GM23338 (cell line): ENCODE measurements at regions not wholly inside any gene's neighbourhood (a gene's known extent, or its start where the extent isn't known, plus 50 kb on each side); places are given as distances from the start of the nearest gene placed in this dataset.
A peak's percentile ranks its signal among the peaks of the same experiment; 100 is the strongest.

ENCODE experiments used
- ATAC-seq: fragments of 200-7000 bp; cut with Tn5 transposase; 3 replicates; pipeline ENCODE4 v1.9.1; 2020
- DNase-seq: peaks from one replicate; pipeline ENCODE4 v3.0.0-alpha.2; 2015; ENCODE audit warnings: low spot score
- H2AFZ ChIP-seq: fragments of 200-600 bp; sonication (generic); 2 replicates; pipeline ENCODE4 v1.8.0; 2016; ENCODE audit warnings: antibody characterized with exemption, mild to moderate bottlenecking, moderate library complexity
- H3F3A ChIP-seq: fragments of 200-600 bp; sonication (generic); replicated peaks from 2 replicates; pipeline ENCODE4 v1.8.0; 2017; ENCODE audit warnings: antibody characterized with exemption, mixed run types, low read depth
- H3K27ac ChIP-seq: fragments of 200-600 bp; sonication (generic); 2 replicates; pipeline ENCODE4 v1.6.1; 2016; ENCODE audit warnings: low read depth
- H3K27me3 ChIP-seq: fragments of 200-600 bp; sonication (generic); 2 replicates; pipeline ENCODE4 v1.8.0; 2016; ENCODE audit warnings: mild to moderate bottlenecking, mixed run types, moderate library complexity; ENCODE audit not compliant: insufficient read depth
- H3K36me3 ChIP-seq: fragments of 200-600 bp; sonication (generic); 2 replicates; pipeline ENCODE4 v1.8.0; 2016; ENCODE audit warnings: mild to moderate bottlenecking; ENCODE audit not compliant: insufficient read depth
- H3K4me1 ChIP-seq: fragments of 200-600 bp; sonication (generic); 2 replicates; pipeline ENCODE4 v1.8.0; 2016; ENCODE audit warnings: mild to moderate bottlenecking, moderate library complexity; ENCODE audit not compliant: insufficient read depth
- H3K4me2 ChIP-seq: fragments of 200-600 bp; sonication (generic); 2 replicates; pipeline ENCODE4 v1.7.1; 2017; ENCODE audit warnings: mixed run types
- H3K4me3 ChIP-seq: fragments of 200-600 bp; sonication (generic); 2 replicates; pipeline ENCODE4 v1.6.1; 2016; ENCODE audit warnings: mixed run types
- H3K79me2 ChIP-seq: fragments of 200-600 bp; sonication (generic); replicated peaks from 2 replicates; pipeline ENCODE4 v1.8.0; 2017; ENCODE audit warnings: mild to moderate bottlenecking; ENCODE audit not compliant: insufficient read depth
- H3K9me2 ChIP-seq: fragments of 200-600 bp; sonication (generic); 2 replicates; pipeline ENCODE4 v1.8.0; 2017; ENCODE audit not compliant: insufficient read depth
- H4K20me1 ChIP-seq: fragments of 200-600 bp; sonication (generic); replicated peaks from 2 replicates; pipeline ENCODE4 v1.8.0; 2017; ENCODE audit warnings: mild to moderate bottlenecking; ENCODE audit not compliant: insufficient read depth
- H3K27ac Mint-ChIP-seq: 2 replicates; pipeline ENCODE4 v1.8.0; 2020; ENCODE audit warnings: inconsistent platforms, mild to moderate bottlenecking, moderate library complexity, mixed read lengths
- H3K27me3 Mint-ChIP-seq: 3 replicates; pipeline ENCODE4 v1.8.0; 2022; ENCODE audit warnings: low read depth, mild to moderate bottlenecking, moderate library complexity, mixed read lengths, inconsistent platforms; ENCODE audit not compliant: insufficient read depth, poor library complexity
- H3K36me3 Mint-ChIP-seq: 3 replicates; pipeline ENCODE4 v1.8.0; 2021; ENCODE audit warnings: low read depth, mild to moderate bottlenecking, inconsistent platforms, moderate library complexity, mixed read lengths
- H3K4me1 Mint-ChIP-seq: 3 replicates; pipeline ENCODE4 v1.8.0; 2020; ENCODE audit warnings: mild to moderate bottlenecking, inconsistent platforms, mixed read lengths
- H3K4me3 Mint-ChIP-seq: 3 replicates; pipeline ENCODE4 v1.8.0; 2021; ENCODE audit warnings: moderate library complexity, mild to moderate bottlenecking, inconsistent platforms, mixed read lengths
- H3K9me3 Mint-ChIP-seq: 3 replicates; pipeline ENCODE4 v1.8.0; 2020; ENCODE audit warnings: moderate library complexity, mild to moderate bottlenecking, inconsistent platforms, mixed read lengths
- EZH2 ChIP-seq: fragments of 200-600 bp; sonication (generic); IDR thresholded peaks from one replicate; pipeline ENCODE4 v1.8.0; 2017; ENCODE audit warnings: antibody characterized with exemption, mild to moderate bottlenecking, low read depth; ENCODE audit not compliant: unreplicated experiment
- JUNB ChIP-seq: IDR thresholded peaks from one replicate; pipeline ENCODE4 v1.6.1; 2016; ENCODE audit warnings: antibody characterized with exemption; ENCODE audit not compliant: unreplicated experiment
- NANOG ChIP-seq: IDR thresholded peaks from 2 replicates; pipeline ENCODE4 v1.6.1; 2016; ENCODE audit warnings: antibody characterized with exemption, borderline replicate concordance
- REST ChIP-seq: IDR thresholded peaks from one replicate; pipeline ENCODE4 v1.6.1; 2018; ENCODE audit warnings: antibody characterized with exemption; ENCODE audit not compliant: unreplicated experiment
- ZNF462 ChIP-seq: fragments of 250-450 bp; sonication (Bioruptor Pico); IDR thresholded peaks from 2 replicates; pipeline ENCODE4 v1.5.0; 2020; ENCODE audit warnings: mild to moderate bottlenecking, moderate library complexity

DNA sequence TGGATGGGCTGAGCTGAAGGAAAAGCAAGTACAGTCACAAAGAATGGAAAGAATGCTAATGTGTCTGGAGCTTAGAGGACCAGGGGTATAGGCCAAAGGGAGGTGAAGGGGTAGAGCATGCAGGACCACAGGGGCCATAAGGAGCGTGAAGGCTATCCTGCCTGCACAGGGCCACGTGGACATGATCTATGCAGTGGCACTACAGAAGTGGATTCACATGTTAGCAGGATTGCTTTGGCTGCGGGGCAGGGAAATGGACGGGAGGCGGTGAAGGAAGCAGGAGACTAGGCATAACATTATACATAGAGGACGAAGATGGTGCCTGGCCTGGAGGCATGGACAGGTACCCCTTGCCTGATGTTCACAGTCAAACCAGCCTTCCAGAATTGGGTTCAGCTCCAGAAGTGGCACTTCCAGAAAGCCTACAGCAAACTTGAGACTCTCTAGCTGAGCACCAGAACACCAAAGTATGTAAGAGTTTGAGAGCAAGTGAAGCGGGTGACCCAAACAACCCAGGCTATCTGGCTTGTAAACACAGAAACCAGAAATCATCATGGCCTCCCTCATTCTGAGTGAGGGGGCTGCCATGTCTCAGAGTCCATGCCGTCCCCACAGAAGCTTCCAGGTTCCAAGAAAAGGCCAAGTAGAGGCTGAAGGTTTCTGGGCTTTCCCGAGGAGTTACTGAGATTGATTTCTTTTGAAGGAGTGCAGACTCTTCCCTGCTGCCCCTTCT is 135.5 kb upstream of the JUN start (continued):
- TF ChIP-seq ZNF462 (CRISPR knock-in tag) (no peak), JUNB (no peak)

- Histone ChIP-seq H3K4me3 (no peak overlapping the region), H3K79me2 (no peaks in the 10 kb centered on the region), H3K27ac (no peak overlapping the region), H3K4me1 (no peaks in the 10 kb centered on the region), H3K4me2 (no peak overlapping the region), H3K9me2 (no peaks in the 10 kb centered on the region), H4K20me1 (no peaks in the 10 kb centered on the region), H2AFZ (0 out of 2 replicates have a peak overlapping the region, but pooled peaks have one; percentile 66), H3K36me3 (peaks cover 7% of the 10 kb centered on the region; the same call in 1 of the 2 replicates), H3K27me3 (no peaks in the 10 kb centered on the region), H3F3A (no peaks in the 10 kb centered on the region)
- H3K9me3 Mint-ChIP-seq, result peaks cover 10% of the 10 kb centered on the region
- ATAC-seq, result no peak
- no peak overlapping the region for H3K4me3 Mint-ChIP-seq
- H3K27me3 Mint-ChIP-seq, result no peaks in the 10 kb centered on the region
- H3K27ac Mint-ChIP-seq, result no peak overlapping the region
- DNase-seq, result no peak
- H3K36me3 Mint-ChIP-seq, result peaks cover 4% of the 10 kb centered on the region; the same call in 1 of the 3 replicates
- TF ChIP-seq EZH2 (no peak), REST (no peak), NANOG (no peak)
- H3K4me1 Mint-ChIP-seq, result no peaks in the 10 kb centered on the region
Measured at GRCh38 chr1:58919959-58920321, 136.1 kb upstream of the JUN start.
